ENCODE measurements at regions not wholly inside any gene's neighbourhood (a gene's known extent, or its start where the extent isn't known, plus 50 kb on each side); places are given as distances from the start of the nearest gene placed in this dataset.
A peak's percentile ranks its signal among the peaks of the same experiment; 100 is the strongest.
"Not testable (repeated sequence)": the region's sequence is repeated elsewhere in the genome, so short reads cannot be mapped to it uniquely, and the experiment has no call there.

DNA sequence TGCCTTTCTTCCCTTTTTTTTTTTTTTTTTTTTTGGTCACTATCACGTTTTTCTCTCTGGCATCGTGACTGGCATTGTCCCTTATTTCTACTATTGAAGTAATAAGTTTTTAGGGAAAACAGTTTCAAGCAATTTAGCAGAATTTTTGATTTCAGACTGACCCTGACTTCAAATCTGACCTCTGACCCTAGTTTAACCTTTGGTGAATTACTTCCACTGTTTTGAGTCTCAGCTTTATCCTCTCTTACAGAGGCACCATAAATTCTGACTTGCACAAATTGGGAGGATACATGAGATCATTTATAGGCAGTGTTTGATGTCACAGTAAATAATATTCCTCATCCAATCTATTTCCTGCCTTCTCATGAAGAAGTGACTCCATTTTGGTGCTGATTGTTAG lies 187.0 kb downstream of the FASLG start:
- H3K27ac ChIP-seq (replicated peaks; ENCODE audit: low read length): no peak overlapping the region
- no CpG with 5 or more reads among the region's 2 CpGs for WGBS, 2 donors (ENCODE audit: extremely low coverage in 2 of 2, insufficient read length in 2 of 2, insufficient replicate concordance in 1 of 2)

DNA sequence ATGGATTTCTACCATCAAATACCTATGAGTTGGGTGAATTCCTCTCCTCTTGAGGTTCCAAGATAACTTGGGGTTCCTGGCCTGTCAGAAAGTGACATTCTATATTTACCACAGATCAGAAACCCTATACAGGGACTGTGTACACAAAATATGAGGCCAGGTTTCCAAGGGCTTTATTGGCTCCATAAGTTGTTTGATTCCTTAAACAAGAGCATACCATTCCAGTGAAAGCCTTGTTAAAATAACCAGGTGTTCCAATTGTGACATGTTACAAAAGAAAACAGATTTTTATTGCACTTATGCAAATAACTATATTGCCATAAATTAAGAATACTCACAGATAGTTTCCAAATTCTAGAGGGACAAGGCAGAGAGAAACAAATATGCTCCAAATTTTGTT lies 188.9 kb downstream of the FASLG start:
- H4K91ac ChIP-seq (ENCODE audit: low read depth, low read length, poor library complexity); H4K8ac ChIP-seq (ENCODE audit: low read depth, low read length); H3K9me3 ChIP-seq (replicated peaks in 1 of 2; ENCODE audit: control insufficient read depth in 2 of 2, insufficient read depth in 1 of 2, low read depth in 1 of 2, low read length in 2 of 2); H2BK120ac ChIP-seq (ENCODE audit: low read depth, low read length); H3K4me2 ChIP-seq (ENCODE audit: insufficient read depth, low read length, poor library complexity, severe bottlenecking); H2AFZ ChIP-seq (ENCODE audit: low read length); H3K4me3 ChIP-seq (ENCODE audit: low read length in 2 of 2); H3K79me1 ChIP-seq (ENCODE audit: low read depth, low read length); H2BK12ac ChIP-seq (ENCODE audit: low read length); H2AK5ac ChIP-seq (ENCODE audit: low read depth, low read length); H3K18ac ChIP-seq (ENCODE audit: low read length); H2BK5ac ChIP-seq (ENCODE audit: low read length); H3K36me3 ChIP-seq (replicated peaks in 1 of 2; ENCODE audit: control insufficient read depth in 2 of 2, insufficient read depth in 2 of 2, low read length in 2 of 2); H3K23ac ChIP-seq (ENCODE audit: low read depth, low read length, poor library complexity); H3K4me1 ChIP-seq (ENCODE audit: control insufficient read depth in 2 of 2, insufficient read depth in 1 of 2, low read depth in 1 of 2, low read length in 2 of 2); H3K27me3 ChIP-seq (ENCODE audit: control insufficient read depth in 3 of 3, insufficient read depth in 3 of 3, low read depth in 1 of 3, low read length in 3 of 3); H3K14ac ChIP-seq (ENCODE audit: low read length); H3K27ac ChIP-seq (replicated peaks; ENCODE audit: low read length); H3K4ac ChIP-seq (ENCODE audit: low read length); DNase-seq (ENCODE audit: low spot score); H3K9ac ChIP-seq (ENCODE audit: low read depth, low read length, poor library complexity); H2BK15ac ChIP-seq (ENCODE audit: low read length): not testable (repeated sequence)

More for the DNA sequence above, 187.0 kb downstream of the FASLG start:
- Histone ChIP-seq H3K4me2 (ENCODE audit: insufficient read depth, low read length, poor library complexity, severe bottlenecking) (no peak overlapping the region), H2BK5ac (ENCODE audit: low read length) (no peak overlapping the region), H2AK5ac (ENCODE audit: low read depth, low read length) (no peak overlapping the region), H3K9me3 (replicated peaks in 1 of 2; ENCODE audit: control insufficient read depth in 2 of 2, insufficient read depth in 1 of 2, low read depth in 1 of 2, low read length in 2 of 2) (no peaks in the 10 kb centered on the region), H3K4me1 (ENCODE audit: control insufficient read depth in 2 of 2, insufficient read depth in 1 of 2, low read depth in 1 of 2, low read length in 2 of 2) (no peaks in the 10 kb centered on the region), H3K36me3 (replicated peaks in 1 of 2; ENCODE audit: control insufficient read depth in 2 of 2, insufficient read depth in 2 of 2, low read length in 2 of 2) (no peaks in the 10 kb centered on the region), H3K4ac (ENCODE audit: low read length) (no peak overlapping the region), H3K79me1 (ENCODE audit: low read depth, low read length) (no peaks in the 10 kb centered on the region), H3K14ac (ENCODE audit: low read length) (no peak overlapping the region), H2BK15ac (ENCODE audit: low read length) (no peak overlapping the region), H2BK120ac (ENCODE audit: low read depth, low read length) (no peak overlapping the region), H3K27me3 (ENCODE audit: control insufficient read depth in 3 of 3, insufficient read depth in 3 of 3, low read depth in 1 of 3, low read length in 3 of 3) (no peaks in the 10 kb centered on the region), H2AFZ (ENCODE audit: low read length) (no peak overlapping the region), H2BK12ac (ENCODE audit: low read length) (no peak overlapping the region), H3K4me3 (ENCODE audit: low read length in 2 of 2) (no peak overlapping the region), H3K18ac (ENCODE audit: low read length) (no peak overlapping the region), H3K23ac (ENCODE audit: low read depth, low read length, poor library complexity) (no peak overlapping the region), H4K91ac (ENCODE audit: low read depth, low read length, poor library complexity) (no peak overlapping the region), H4K8ac (ENCODE audit: low read depth, low read length) (no peak overlapping the region), H3K9ac (ENCODE audit: low read depth, low read length, poor library complexity) (no peak overlapping the region)
- no peak for DNase-seq (ENCODE audit: low spot score)

DNA sequence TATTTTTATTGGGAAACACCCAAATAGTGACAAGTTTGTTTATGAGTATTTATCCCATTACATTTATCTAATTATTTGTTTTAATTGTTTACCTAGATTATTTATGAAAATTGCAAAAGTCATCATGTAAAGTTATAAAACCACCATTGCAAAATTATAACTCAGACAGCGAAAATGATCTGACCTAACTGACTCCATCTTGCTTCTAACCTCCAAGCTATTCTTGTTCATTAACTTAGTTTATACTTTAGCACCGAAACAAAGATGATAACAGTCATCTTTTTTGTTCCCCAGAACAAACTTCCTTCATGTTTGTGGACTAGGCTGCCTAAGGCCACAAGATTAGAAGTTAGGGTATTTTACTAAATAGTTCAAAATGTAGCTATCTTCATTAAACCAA lies 190.8 kb downstream of the FASLG start:
- Histone ChIP-seq H2BK12ac (ENCODE audit: low read length) (no peak overlapping the region), H4K8ac (ENCODE audit: low read depth, low read length) (no peak overlapping the region), H3K4me3 (ENCODE audit: low read length in 2 of 2) (no peak overlapping the region), H3K36me3 (replicated peaks in 1 of 2; ENCODE audit: control insufficient read depth in 2 of 2, insufficient read depth in 2 of 2, low read length in 2 of 2) (no peaks in the 10 kb centered on the region), H3K27me3 (ENCODE audit: control insufficient read depth in 3 of 3, insufficient read depth in 3 of 3, low read depth in 1 of 3, low read length in 3 of 3) (no peaks in the 10 kb centered on the region), H3K4ac (ENCODE audit: low read length) (no peak overlapping the region), H2AK5ac (ENCODE audit: low read depth, low read length) (no peak overlapping the region), H2BK15ac (ENCODE audit: low read length) (no peak overlapping the region), H3K23ac (ENCODE audit: low read depth, low read length, poor library complexity) (no peak overlapping the region), H3K18ac (ENCODE audit: low read length) (no peak overlapping the region), H2AFZ (ENCODE audit: low read length) (no peak overlapping the region), H3K27ac (replicated peaks; ENCODE audit: low read length) (no peak overlapping the region), H3K9ac (ENCODE audit: low read depth, low read length, poor library complexity) (no peak overlapping the region), H3K14ac (ENCODE audit: low read length) (no peak overlapping the region), H3K79me1 (ENCODE audit: low read depth, low read length) (no peaks in the 10 kb centered on the region), H4K91ac (ENCODE audit: low read depth, low read length, poor library complexity) (no peak overlapping the region), H2BK120ac (ENCODE audit: low read depth, low read length) (no peak overlapping the region), H2BK5ac (ENCODE audit: low read length) (no peak overlapping the region), H3K4me2 (ENCODE audit: insufficient read depth, low read length, poor library complexity, severe bottlenecking) (no peak overlapping the region), H3K4me1 (ENCODE audit: control insufficient read depth in 2 of 2, insufficient read depth in 1 of 2, low read depth in 1 of 2, low read length in 2 of 2) (peaks cover 0 to 2% of the 10 kb centered on the region in 2 donors), H3K9me3 (replicated peaks in 1 of 2; ENCODE audit: control insufficient read depth in 2 of 2, insufficient read depth in 1 of 2, low read depth in 1 of 2, low read length in 2 of 2) (no peaks in the 10 kb centered on the region)
- WGBS, 2 donors (ENCODE audit: extremely low coverage in 2 of 2, insufficient read length in 2 of 2, insufficient replicate concordance in 1 of 2): no CpG with 5 or more reads among the region's 2 CpGs
- DNase-seq (ENCODE audit: low spot score): no peak

DNA sequence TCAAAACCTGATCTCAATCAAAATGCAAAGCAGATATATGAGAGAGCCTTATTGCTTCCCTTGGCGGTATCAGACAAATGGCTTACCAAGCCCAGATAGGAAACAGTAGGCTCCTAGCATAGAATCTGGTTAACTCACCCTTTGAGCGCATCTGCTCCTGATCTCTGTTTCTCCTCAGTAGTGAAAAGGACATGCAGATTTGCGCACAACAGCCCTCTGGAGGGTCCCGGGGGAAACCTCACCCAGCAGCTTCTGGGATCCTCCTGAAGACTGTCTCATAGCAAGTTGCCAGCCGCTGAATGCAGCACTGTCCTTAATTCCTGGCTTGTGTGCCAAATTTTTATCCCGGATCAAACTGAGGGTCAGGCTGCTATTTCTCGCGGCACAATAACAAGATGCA lies 192.2 kb downstream of the FASLG start:
- no peak overlapping the region for H2BK12ac ChIP-seq (ENCODE audit: low read length)
- H2BK120ac ChIP-seq (ENCODE audit: low read depth, low read length): no peak overlapping the region
- H3K27me3 ChIP-seq (ENCODE audit: control insufficient read depth in 3 of 3, insufficient read depth in 3 of 3, low read depth in 1 of 3, low read length in 3 of 3): no peaks in the 10 kb centered on the region
- H3K14ac ChIP-seq (ENCODE audit: low read length): no peak overlapping the region
- H3K4ac ChIP-seq (ENCODE audit: low read length): no peak overlapping the region
- H3K9ac ChIP-seq (ENCODE audit: low read depth, low read length, poor library complexity): no peak overlapping the region
- no peak overlapping the region for H4K8ac ChIP-seq (ENCODE audit: low read depth, low read length)
- H2BK5ac ChIP-seq (ENCODE audit: low read length): no peak overlapping the region
- H4K91ac ChIP-seq (ENCODE audit: low read depth, low read length, poor library complexity): no peak overlapping the region
- H3K36me3 ChIP-seq (replicated peaks in 1 of 2; ENCODE audit: control insufficient read depth in 2 of 2, insufficient read depth in 2 of 2, low read length in 2 of 2): no peaks in the 10 kb centered on the region
- no peaks in the 10 kb centered on the region for H3K9me3 ChIP-seq (replicated peaks in 1 of 2; ENCODE audit: control insufficient read depth in 2 of 2, insufficient read depth in 1 of 2, low read depth in 1 of 2, low read length in 2 of 2)
- no peak overlapping the region for H3K23ac ChIP-seq (ENCODE audit: low read depth, low read length, poor library complexity)
- peaks cover 0 to 2% of the 10 kb centered on the region in 2 donors for H3K4me1 ChIP-seq (ENCODE audit: control insufficient read depth in 2 of 2, insufficient read depth in 1 of 2, low read depth in 1 of 2, low read length in 2 of 2)
- no peak overlapping the region for H3K27ac ChIP-seq (replicated peaks; ENCODE audit: low read length)
- no peak overlapping the region for H3K4me2 ChIP-seq (ENCODE audit: insufficient read depth, low read length, poor library complexity, severe bottlenecking)
- no peak for DNase-seq (ENCODE audit: low spot score)
- WGBS, 2 donors (ENCODE audit: extremely low coverage in 2 of 2, insufficient read length in 2 of 2, insufficient replicate concordance in 1 of 2): no CpG with 5 or more reads among the region's 8 CpGs
- H2AK5ac ChIP-seq (ENCODE audit: low read depth, low read length): no peak overlapping the region
- H3K79me1 ChIP-seq (ENCODE audit: low read depth, low read length): no peaks in the 10 kb centered on the region
- no peak overlapping the region for H2BK15ac ChIP-seq (ENCODE audit: low read length)
- peak overlapping the region; percentile 23 for H2AFZ ChIP-seq (ENCODE audit: low read length)
- H3K4me3 ChIP-seq (ENCODE audit: low read length in 2 of 2): no peak overlapping the region
- H3K18ac ChIP-seq (ENCODE audit: low read length): no peak overlapping the region
